ENCODE measurements at regions not wholly inside any gene's neighbourhood (a gene's known extent, or its start where the extent isn't known, plus 50 kb on each side); places are given as distances from the start of the nearest gene placed in this dataset.

GRCh38 chr6:37119387-37119886 lies 50.5 kb upstream of the PIM1 start:
- Histone ChIP-seq H3K27me3 (no peaks in the 10 kb centered on the region), H3K36me3 (no peaks in the 10 kb centered on the region), H3K4me3 (no peak overlapping the region), H3K27ac (no peak overlapping the region), H3K9me3 (no peaks in the 10 kb centered on the region), H3K4me1 (no peaks in the 10 kb centered on the region)
- DNase-seq = no peak
- intact Hi-C loops (cut with DNase I; ENCODE audit: low total_unique reads) = no loop called here
- TF ChIP-seq POLR2A (IDR thresholded peaks at IDR 0.05) (no peak), CTCF (IDR thresholded peaks at IDR 0.05) (no peak)
